IMR-90 (cell line): ENCODE measurements at regions not wholly inside any gene's neighbourhood (a gene's known extent, or its start where the extent isn't known, plus 50 kb on each side); places are given as distances from the start of the nearest gene placed in this dataset.

Experiments used
- ATAC-seq: fragments of 200-7000 bp; cut with Tn5 transposase; 2 replicates; pipeline ENCODE4 v1.9.1; 2020; ENCODE audit warnings: low read depth, mild to moderate bottlenecking, moderate library complexity
- BruUV-seq: library from RNA; stranded (reverse); fragments of 400-500 nt; replicated peaks from 2 replicates; lab custom pipeline; 2021; lab: Mats Ljungman, UMichigan
- CTCF ChIA-PET: fragments of 300-600 bp; formaldehyde crosslinking; extraction: SDS; loops from one replicate; lab custom pipeline; 2021; ENCODE audit warnings: antibody characterized with exemption; lab: Yijun Ruan, JAX
- POLR2A ChIA-PET: fragments of 300-600 bp; sonication (Branson Sonifier 250); formaldehyde crosslinking; loops from one replicate; lab custom pipeline; 2022; ENCODE audit warnings: antibody characterized with exemption; ENCODE audit not compliant: unreplicated experiment; lab: Charles Lee
- DNase-seq: peaks from one replicate; pipeline ENCODE4 v3.0.0; 2013
- H2AFZ ChIP-seq: replicated peaks from 2 replicates; pipeline ENCODE3; 2013; ENCODE audit warnings: low read length, mild to moderate bottlenecking; ENCODE audit not compliant: poor library complexity
- H2AK5ac ChIP-seq: 2 replicates; pipeline ENCODE4 v1.6.1; 2013; ENCODE audit warnings: low read depth, low read length, inconsistent platforms
- H2AK9ac ChIP-seq: replicated peaks from 2 replicates; pipeline ENCODE3; 2013; ENCODE audit warnings: mild to moderate bottlenecking, low read depth, low read length, moderate library complexity; ENCODE audit not compliant: poor library complexity
- H2BK120ac ChIP-seq: 2 replicates; pipeline ENCODE4 v1.6.1; 2013; ENCODE audit warnings: low read depth, low read length, inconsistent platforms
- H2BK15ac ChIP-seq: 3 replicates; pipeline ENCODE4 v1.6.1; 2013; ENCODE audit warnings: low read depth, low read length, inconsistent platforms
- H2BK20ac ChIP-seq: 2 replicates; pipeline ENCODE4 v1.6.1; 2013; ENCODE audit warnings: low read depth, mild to moderate bottlenecking, inconsistent platforms, low read length, moderate library complexity
- H2BK5ac ChIP-seq: 2 replicates; pipeline ENCODE4 v1.6.1; 2013; ENCODE audit warnings: mild to moderate bottlenecking, low read depth, low read length, inconsistent platforms; ENCODE audit not compliant: poor library complexity, severe bottlenecking
- H3K14ac ChIP-seq: replicated peaks from 2 replicates; pipeline ENCODE4 v1.6.1; 2013; ENCODE audit warnings: low read depth, low read length, inconsistent platforms
- H3K18ac ChIP-seq: 2 replicates; pipeline ENCODE4 v1.6.1; 2013; ENCODE audit warnings: low read depth, low read length, control low read depth
- H3K23ac ChIP-seq: 2 replicates; pipeline ENCODE4 v1.6.1; 2013; ENCODE audit warnings: low read depth, low read length, inconsistent platforms
- H3K27ac ChIP-seq: 2 replicates; pipeline ENCODE4 v1.5.1; 2013; ENCODE audit warnings: mild to moderate bottlenecking, control low read depth, low read length; ENCODE audit not compliant: insufficient read depth
- H3K27me3 ChIP-seq: 2 replicates; pipeline ENCODE4 v1.6.1; 2013; ENCODE audit warnings: low read length; ENCODE audit not compliant: control insufficient read depth, insufficient read depth
- H3K36me3 ChIP-seq: 2 replicates; pipeline ENCODE4 v1.6.1; 2013; ENCODE audit warnings: low read length, mixed read lengths; ENCODE audit not compliant: control insufficient read depth, insufficient read depth
- H3K4ac ChIP-seq: 2 replicates; pipeline ENCODE4 v1.6.1; 2013; ENCODE audit warnings: low read depth, low read length, inconsistent platforms
- H3K4me1 ChIP-seq: 2 replicates; pipeline ENCODE4 v1.6.1; 2013; ENCODE audit warnings: low read length, mixed read lengths; ENCODE audit not compliant: control insufficient read depth, insufficient read depth
- H3K4me2 ChIP-seq: 2 replicates; pipeline ENCODE4 v1.6.1; 2013; ENCODE audit warnings: low read depth, mild to moderate bottlenecking, control low read depth, low read length, moderate library complexity
- H3K4me3 ChIP-seq: 2 replicates; pipeline ENCODE4 v1.5.1; 2013; ENCODE audit warnings: low read depth, mild to moderate bottlenecking, control low read depth, low read length, moderate library complexity; ENCODE audit not compliant: insufficient read depth
- H3K56ac ChIP-seq: 2 replicates; pipeline ENCODE4 v1.6.1; 2013; ENCODE audit warnings: low read length, inconsistent platforms; ENCODE audit not compliant: insufficient read depth; ENCODE audit errors: extremely low read depth
- H3K79me1 ChIP-seq, 2 experiments: 2 replicates each; pipeline ENCODE4 v1.6.1; 2013; ENCODE audit warnings: low read length in 2 of 2, inconsistent platforms in 1 of 2, low read depth in 1 of 2
- H3K9ac ChIP-seq: 2 replicates; pipeline ENCODE4 v1.6.1; 2013; ENCODE audit warnings: low read depth, low read length, control low read depth
- H3K9me1 ChIP-seq: 2 replicates; pipeline ENCODE4 v1.6.1; 2013; ENCODE audit warnings: low read length, inconsistent platforms; ENCODE audit not compliant: insufficient read depth
- H3K9me3 ChIP-seq: 2 replicates; pipeline ENCODE4 v1.6.1; 2013; ENCODE audit warnings: low read length; ENCODE audit not compliant: control insufficient read depth, insufficient read depth
- H4K20me1 ChIP-seq: 2 replicates; pipeline ENCODE4 v1.6.1; 2013; ENCODE audit warnings: low read length, inconsistent platforms; ENCODE audit not compliant: insufficient read depth
- H4K5ac ChIP-seq: 2 replicates; pipeline ENCODE4 v1.6.1; 2013; ENCODE audit warnings: mild to moderate bottlenecking, low read depth, low read length, control low read depth
- H4K8ac ChIP-seq, 2 experiments: 2 replicates each; pipeline ENCODE4 v1.6.1; 2013; ENCODE audit warnings: low read depth in 2 of 2, low read length in 2 of 2, control low read depth in 1 of 2, inconsistent platforms in 1 of 2
- H4K91ac ChIP-seq: 2 replicates; pipeline ENCODE4 v1.6.1; 2013; ENCODE audit warnings: low read depth, low read length, inconsistent platforms; ENCODE audit not compliant: insufficient read depth
- BHLHE40 ChIP-seq: fragments of 150-350 bp; IDR thresholded peaks from 2 replicates; pipeline ENCODE4 v1.6.1; 2016; ENCODE audit warnings: mild to moderate bottlenecking, low read depth, low read length
- CEBPB ChIP-seq: IDR thresholded peaks from 2 replicates; pipeline ENCODE4 v1.6.1; 2012; ENCODE audit warnings: low read depth, low read length, improper control_type of control experiment
- CHD1 ChIP-seq: IDR thresholded peaks from 2 replicates; pipeline ENCODE4 v1.6.1; 2012; ENCODE audit warnings: low read depth, low read length, improper control_type of control experiment
- FOS ChIP-seq: fragments of 150-350 bp; IDR thresholded peaks from 2 replicates; pipeline ENCODE4 v1.6.1; 2016; ENCODE audit warnings: low read depth, low read length
- MAFK ChIP-seq: IDR thresholded peaks from 2 replicates; pipeline ENCODE4 v1.6.1; 2012; ENCODE audit warnings: low read depth, low read length, improper control_type of control experiment
- MAZ ChIP-seq: IDR thresholded peaks from 2 replicates; pipeline ENCODE4 v1.6.1; 2012; ENCODE audit warnings: low read depth, mild to moderate bottlenecking, low read length, improper control_type of control experiment, moderate library complexity, borderline replicate concordance
- POLR2A ChIP-seq: IDR thresholded peaks from 2 replicates; pipeline ENCODE4 v1.6.1; 2012; ENCODE audit warnings: mild to moderate bottlenecking, low read depth, low read length
- RCOR1 ChIP-seq: IDR thresholded peaks from 2 replicates; pipeline ENCODE4 v1.6.1; 2012; ENCODE audit warnings: mild to moderate bottlenecking, low read length, improper control_type of control experiment; ENCODE audit not compliant: insufficient replicate concordance
- RFX5 ChIP-seq: IDR thresholded peaks from 2 replicates; pipeline ENCODE4 v1.8.0; 2012; ENCODE audit warnings: low read depth, mild to moderate bottlenecking, low read length, moderate library complexity
- WGBS, 2 experiments: methylation state at CpG; one replicate each; pipeline versions ENCODE4 v1.1.5 to v1.1.7; 2013; ENCODE audit warnings: missing lambda C conversion rate in 2 of 2; ENCODE audit not compliant: insufficient read length in 1 of 2; ENCODE audit errors: extremely low coverage in 2 of 2; 5-methylcytosine and 5-hydroxymethylcytosine counted together
- dilution Hi-C: fragments of 300-500 bp; cut with HindIII; formaldehyde crosslinking; loops from one replicate; pipeline ENCODE4 v1.14.3; 2018; ENCODE audit warnings: low sequenced_read_pairs; ENCODE audit not compliant: unreplicated experiment
- in situ Hi-C: fragments of 300-500 bp; cut with MboI; formaldehyde crosslinking; loops from 3 replicates; pipeline ENCODE4 v1.14.3; 2019; ENCODE audit warnings: low sequenced_read_pairs, inconsistent platforms, mixed read lengths
- intact Hi-C: fragments of 100-400 bp; cut with micrococcal nuclease; formaldehyde crosslinking; loops from 2 replicates; pipeline ENCODE4 v1.10.0; 2022
- TF ChIP-seq, protein P1 (sequence below): fragments of 150-350 bp; IDR thresholded peaks from 2 replicates; pipeline ENCODE4 v1.6.1; 2017; ENCODE audit warnings: mild to moderate bottlenecking, antibody characterized with exemption, low read length, low read depth
- TF ChIP-seq, protein P2 (sequence below): fragments of 150-350 bp; IDR thresholded peaks from 2 replicates; pipeline ENCODE4 v1.6.1; 2016; ENCODE audit warnings: low read depth, mild to moderate bottlenecking, low read length, moderate library complexity, borderline replicate concordance

DNA sequence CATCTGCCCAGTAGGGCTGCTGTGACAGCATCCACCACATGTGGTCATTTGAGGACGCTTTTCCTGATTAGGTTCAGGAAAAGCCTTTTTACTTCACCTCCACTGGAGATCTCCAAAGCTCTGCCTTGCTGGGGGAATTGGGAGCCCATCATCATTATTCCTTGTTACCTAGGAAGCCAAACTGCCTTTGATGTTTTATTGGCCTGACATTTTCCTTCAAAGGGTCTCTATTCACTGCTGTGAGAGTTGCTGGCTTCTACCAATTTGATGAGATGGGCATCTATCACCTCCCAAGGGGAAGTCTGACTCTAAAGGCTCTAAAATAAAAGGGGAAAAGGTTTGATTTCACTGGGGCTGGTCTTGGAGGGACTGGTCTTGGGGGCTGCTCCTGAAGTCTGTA, 678.6 kb downstream of the PTPRU start:
- Histone ChIP-seq H3K4me1 (no peaks in the 10 kb centered on the region), H2BK20ac (no peak overlapping the region), H2BK5ac (no peak overlapping the region), H2AFZ (no peak overlapping the region), H3K56ac (no peak overlapping the region), H4K5ac (no peak overlapping the region), H3K4ac (no peak overlapping the region), H3K18ac (no peak overlapping the region), H4K20me1 (no peaks in the 10 kb centered on the region), H3K9ac (no peak overlapping the region), H4K8ac (no peak overlapping the region), H3K4me3 (no peak overlapping the region), H3K27me3 (no peaks in the 10 kb centered on the region), H2AK9ac (no peak overlapping the region), H2AK5ac (no peak overlapping the region), H3K9me3 (no peaks in the 10 kb centered on the region), H4K91ac (no peak overlapping the region), H3K23ac (no peak overlapping the region), H3K36me3 (no peaks in the 10 kb centered on the region), H2BK15ac (no peak overlapping the region), H2BK120ac (no peak overlapping the region), H3K27ac (no peak overlapping the region), H3K14ac (no peak overlapping the region), H3K4me2 (no peak overlapping the region), H3K9me1 (no peaks in the 10 kb centered on the region), H3K79me1 (no peaks in the 10 kb centered on the region)
- in situ Hi-C loops: no loop called here
- ATAC-seq (no peak), DNase-seq (no peak)
- BruUV-seq: no TSS peak
- intact Hi-C loops: loop anchor here (10.0 kb wide), 1 partner anchor 460 kb away; no protein-coding TSS in a partner anchor
- dilution Hi-C loops: no loop called here
- WGBS, 2 experiments: no CpG with 5 or more reads among the region's 1 CpG
- CTCF ChIA-PET: no interaction called here
- TF ChIP-seq, protein P1, sequence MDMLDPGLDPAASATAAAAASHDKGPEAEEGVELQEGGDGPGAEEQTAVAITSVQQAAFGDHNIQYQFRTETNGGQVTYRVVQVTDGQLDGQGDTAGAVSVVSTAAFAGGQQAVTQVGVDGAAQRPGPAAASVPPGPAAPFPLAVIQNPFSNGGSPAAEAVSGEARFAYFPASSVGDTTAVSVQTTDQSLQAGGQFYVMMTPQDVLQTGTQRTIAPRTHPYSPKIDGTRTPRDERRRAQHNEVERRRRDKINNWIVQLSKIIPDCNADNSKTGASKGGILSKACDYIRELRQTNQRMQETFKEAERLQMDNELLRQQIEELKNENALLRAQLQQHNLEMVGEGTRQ: no peak
- no peak for TF ChIP-seq RCOR1
- no peak for TF ChIP-seq MAZ
- TF ChIP-seq MAFK: no peak
- no peak for TF ChIP-seq CEBPB
- TF ChIP-seq, protein P2, sequence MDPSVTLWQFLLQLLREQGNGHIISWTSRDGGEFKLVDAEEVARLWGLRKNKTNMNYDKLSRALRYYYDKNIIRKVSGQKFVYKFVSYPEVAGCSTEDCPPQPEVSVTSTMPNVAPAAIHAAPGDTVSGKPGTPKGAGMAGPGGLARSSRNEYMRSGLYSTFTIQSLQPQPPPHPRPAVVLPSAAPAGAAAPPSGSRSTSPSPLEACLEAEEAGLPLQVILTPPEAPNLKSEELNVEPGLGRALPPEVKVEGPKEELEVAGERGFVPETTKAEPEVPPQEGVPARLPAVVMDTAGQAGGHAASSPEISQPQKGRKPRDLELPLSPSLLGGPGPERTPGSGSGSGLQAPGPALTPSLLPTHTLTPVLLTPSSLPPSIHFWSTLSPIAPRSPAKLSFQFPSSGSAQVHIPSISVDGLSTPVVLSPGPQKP: no peak
- TF ChIP-seq FOS: no peak
- no peak for TF ChIP-seq BHLHE40
- TF ChIP-seq POLR2A: no peak
- TF ChIP-seq RFX5: no peak
- TF ChIP-seq CHD1: no peak
- POLR2A ChIA-PET: no interaction called here
